B cell (primary cell): ENCODE measurements at regions not wholly inside any gene's neighbourhood (a gene's known extent, or its start where the extent isn't known, plus 50 kb on each side); places are given as distances from the start of the nearest gene placed in this dataset.

Experiments used
- EZH2 ChIP-seq: IDR thresholded peaks from 2 replicates; pipeline ENCODE4 v1.6.1; 2012; ENCODE audit warnings: borderline replicate concordance, low read depth, mild to moderate bottlenecking, moderate library complexity, low read length; ENCODE audit not compliant: insufficient read depth, poor library complexity, severe bottlenecking
- TF ChIP-seq, protein P1 (sequence below): fragments of 200-600 bp; IDR thresholded peaks from one replicate; pipeline ENCODE4 v1.8.0; 2022; ENCODE audit warnings: antibody characterized with exemption, mild to moderate bottlenecking

DNA sequence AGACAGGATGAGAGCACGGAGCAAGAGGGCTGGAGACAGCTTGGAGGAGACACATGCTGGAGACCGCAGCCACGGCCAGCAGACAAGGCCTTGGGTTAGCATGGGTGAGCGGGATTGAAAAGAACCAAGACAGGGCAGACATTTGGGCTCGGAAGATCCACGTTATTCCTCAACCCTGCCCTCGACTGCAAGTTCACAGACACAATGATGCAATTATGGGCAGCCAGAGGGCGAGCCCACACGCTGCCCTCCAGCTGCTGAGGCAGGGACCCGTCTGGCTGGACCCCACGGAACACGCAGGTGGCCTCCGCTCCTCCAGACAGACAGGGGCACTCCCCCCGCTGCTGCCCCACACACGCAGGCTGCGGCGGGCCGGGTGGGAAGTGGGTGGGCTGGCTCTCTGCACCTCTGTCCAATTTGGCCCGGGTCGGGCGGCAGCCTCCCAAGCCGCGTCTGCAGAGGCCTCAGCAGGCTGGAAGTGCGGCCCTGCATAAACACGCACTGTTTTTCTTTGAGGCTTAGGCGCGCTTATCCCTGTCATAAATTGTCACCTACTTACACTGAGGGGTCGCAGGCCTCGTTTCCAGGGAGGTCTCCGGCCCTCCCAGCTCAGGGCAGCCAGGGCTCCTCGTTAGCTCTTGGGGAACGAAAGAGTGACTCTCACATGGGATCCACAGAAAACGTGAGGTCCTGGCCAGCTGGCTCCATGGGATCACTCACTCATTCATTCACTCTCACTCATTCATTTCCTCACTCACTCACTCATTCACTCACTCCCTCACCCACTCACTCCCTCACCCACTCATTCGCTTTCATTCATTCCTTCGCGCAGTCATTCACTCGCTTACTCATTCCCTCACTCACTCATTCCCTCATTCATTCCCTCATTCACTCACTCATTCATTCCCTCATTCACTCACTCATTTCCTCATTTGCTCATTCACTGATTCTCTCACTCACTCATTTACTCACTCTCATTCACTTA lies 303.9 kb downstream of the C16orf95 start:
- TF ChIP-seq, protein P1, sequence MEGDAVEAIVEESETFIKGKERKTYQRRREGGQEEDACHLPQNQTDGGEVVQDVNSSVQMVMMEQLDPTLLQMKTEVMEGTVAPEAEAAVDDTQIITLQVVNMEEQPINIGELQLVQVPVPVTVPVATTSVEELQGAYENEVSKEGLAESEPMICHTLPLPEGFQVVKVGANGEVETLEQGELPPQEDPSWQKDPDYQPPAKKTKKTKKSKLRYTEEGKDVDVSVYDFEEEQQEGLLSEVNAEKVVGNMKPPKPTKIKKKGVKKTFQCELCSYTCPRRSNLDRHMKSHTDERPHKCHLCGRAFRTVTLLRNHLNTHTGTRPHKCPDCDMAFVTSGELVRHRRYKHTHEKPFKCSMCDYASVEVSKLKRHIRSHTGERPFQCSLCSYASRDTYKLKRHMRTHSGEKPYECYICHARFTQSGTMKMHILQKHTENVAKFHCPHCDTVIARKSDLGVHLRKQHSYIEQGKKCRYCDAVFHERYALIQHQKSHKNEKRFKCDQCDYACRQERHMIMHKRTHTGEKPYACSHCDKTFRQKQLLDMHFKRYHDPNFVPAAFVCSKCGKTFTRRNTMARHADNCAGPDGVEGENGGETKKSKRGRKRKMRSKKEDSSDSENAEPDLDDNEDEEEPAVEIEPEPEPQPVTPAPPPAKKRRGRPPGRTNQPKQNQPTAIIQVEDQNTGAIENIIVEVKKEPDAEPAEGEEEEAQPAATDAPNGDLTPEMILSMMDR = no peak
- TF ChIP-seq EZH2 = no peak
